Stimulated activated naive CD4-positive, alpha-beta T cell (primary cell): ENCODE measurements at regions not wholly inside any gene's neighbourhood (a gene's known extent, or its start where the extent isn't known, plus 50 kb on each side); places are given as distances from the start of the nearest gene placed in this dataset.

Experiments
- DNase-seq, 6 experiments: peaks; one replicate each; lab custom pipeline; 2025; lab: John Stamatoyannopoulos, UW

- no peak for DNase-seq
Observed at GRCh38 chr20:22504829-22505377, 79.5 kb downstream of the FOXA2 start.

- DNase-seq: no peak
Observed at GRCh38 chr20:22503577-22503976, 80.8 kb downstream of the FOXA2 start.

- DNase-seq: no peak
Observed at GRCh38 chr20:22502731-22503191, 81.6 kb downstream of the FOXA2 start.

- no peak for DNase-seq
Observed at GRCh38 chr20:22501566-22502344, 82.6 kb downstream of the FOXA2 start.

- DNase-seq: no peak
Observed at GRCh38 chr20:22501034-22501433, 83.3 kb downstream of the FOXA2 start.

GRCh38 chr20:22499515-22500166 lies 84.7 kb downstream of the FOXA2 start:
- no peak for DNase-seq

- DNase-seq: no peak
Observed at GRCh38 chr20:22496817-22497216, 87.6 kb downstream of the FOXA2 start.

- DNase-seq: no peak
Observed at GRCh38 chr20:22495789-22496188, 88.6 kb downstream of the FOXA2 start.

GRCh38 chr20:22495172-22495571 lies 89.2 kb downstream of the FOXA2 start:
- no peak for DNase-seq

- DNase-seq: no peak
Observed at GRCh38 chr20:22492497-22492896, 91.9 kb downstream of the FOXA2 start.

GRCh38 chr20:22491194-22491505 lies 93.2 kb downstream of the FOXA2 start:
- DNase-seq: no peak

- DNase-seq: no peak
Observed at GRCh38 chr20:22490287-22491193, 93.8 kb downstream of the FOXA2 start.

- no peak for DNase-seq
Observed at GRCh38 chr20:22489626-22490286, 94.6 kb downstream of the FOXA2 start.

- no peak for DNase-seq
Observed at GRCh38 chr20:22480336-22480735, 104.0 kb downstream of the FOXA2 start.

GRCh38 chr20:22475662-22476061 lies 108.7 kb downstream of the FOXA2 start:
- DNase-seq: no peak

GRCh38 chr20:22474224-22474623 lies 110.1 kb downstream of the FOXA2 start:
- DNase-seq: no peak

- DNase-seq: no peak
Observed at GRCh38 chr20:22473293-22473692, 111.1 kb downstream of the FOXA2 start.

- DNase-seq: no peak
Observed at GRCh38 chr20:22472447-22473100, 111.8 kb downstream of the FOXA2 start.

- no peak for DNase-seq
Observed at GRCh38 chr20:22471156-22471836, 113.1 kb downstream of the FOXA2 start.

- no peak for DNase-seq
Observed at GRCh38 chr20:22470620-22471026, 113.7 kb downstream of the FOXA2 start.
